Stimulated activated CD8-positive, alpha-beta memory T cell treated with anti-CD3 and anti-CD28 coated beads, Interleukin-12 subunit alpha, Interleukin-12 subunit beta, amount 100 ng/mL, for 24 hours (primary cell): ENCODE measurements at regions not wholly inside any gene's neighbourhood (a gene's known extent, or its start where the extent isn't known, plus 50 kb on each side); places are given as distances from the start of the nearest gene placed in this dataset.

ENCODE experiments used
- DNase-seq: peaks from one replicate; pipeline ENCODE4 v3.0.0-alpha.2; 2020; ENCODE audit errors: extremely low read depth

DNA sequence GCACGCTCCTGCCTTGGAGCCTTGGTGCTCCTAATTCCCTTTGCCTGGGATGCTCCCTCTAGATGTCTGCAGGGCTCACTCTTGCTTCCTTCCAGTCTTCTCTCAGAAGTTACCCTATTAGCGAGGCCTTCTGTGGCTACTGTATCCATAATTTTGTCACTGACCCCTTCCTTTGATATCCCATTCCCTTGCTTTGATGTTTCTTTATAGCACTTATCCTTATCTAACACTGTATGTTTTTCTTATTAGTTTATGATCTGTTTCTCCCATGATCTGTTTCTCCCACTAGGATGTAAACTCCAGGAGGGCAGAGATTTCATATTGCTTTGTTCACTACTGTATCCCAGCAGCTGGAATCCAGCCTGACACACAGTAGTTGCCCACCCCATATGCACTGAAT is 263.4 kb downstream of the FOXD2 start:
- DNase-seq: no peak

DNA sequence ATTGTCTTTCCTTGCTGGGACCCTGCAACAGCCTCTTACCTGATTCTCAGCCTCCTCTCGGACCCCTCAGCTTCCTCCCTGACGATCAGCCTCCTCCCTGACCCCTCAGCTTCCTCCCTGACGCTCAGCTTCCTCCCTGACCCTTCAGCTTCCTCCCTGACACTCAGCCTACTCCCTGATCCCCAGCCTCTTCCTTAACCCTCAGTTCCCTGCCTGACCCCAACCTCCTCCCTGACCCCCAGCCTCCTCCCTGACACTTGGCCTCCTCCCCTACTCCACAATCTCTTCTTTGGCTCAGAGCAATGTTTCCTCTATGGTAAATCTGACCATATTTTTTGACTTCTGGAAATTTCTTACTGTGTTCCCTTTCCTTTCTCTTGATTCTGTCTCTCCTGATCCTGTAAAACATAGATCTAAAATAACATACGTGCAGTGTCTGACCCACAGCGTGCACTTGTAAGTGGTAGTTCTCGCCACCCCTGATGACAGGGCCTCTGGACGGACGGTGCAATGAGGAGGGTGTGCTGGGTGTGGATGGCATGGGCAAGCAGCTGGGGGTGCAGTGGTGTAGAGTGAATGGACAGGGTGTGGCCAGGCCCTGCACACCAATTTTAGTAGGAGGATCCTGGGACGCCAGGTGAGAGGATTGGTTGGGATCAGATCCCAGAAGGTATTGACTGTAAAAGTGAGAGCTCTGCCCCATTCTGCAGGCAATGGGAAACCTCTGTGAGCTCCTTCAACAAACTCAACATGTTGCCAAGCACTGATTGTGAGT is 264.1 kb downstream of the FOXD2 start:
- DNase-seq: no peak

DNA sequence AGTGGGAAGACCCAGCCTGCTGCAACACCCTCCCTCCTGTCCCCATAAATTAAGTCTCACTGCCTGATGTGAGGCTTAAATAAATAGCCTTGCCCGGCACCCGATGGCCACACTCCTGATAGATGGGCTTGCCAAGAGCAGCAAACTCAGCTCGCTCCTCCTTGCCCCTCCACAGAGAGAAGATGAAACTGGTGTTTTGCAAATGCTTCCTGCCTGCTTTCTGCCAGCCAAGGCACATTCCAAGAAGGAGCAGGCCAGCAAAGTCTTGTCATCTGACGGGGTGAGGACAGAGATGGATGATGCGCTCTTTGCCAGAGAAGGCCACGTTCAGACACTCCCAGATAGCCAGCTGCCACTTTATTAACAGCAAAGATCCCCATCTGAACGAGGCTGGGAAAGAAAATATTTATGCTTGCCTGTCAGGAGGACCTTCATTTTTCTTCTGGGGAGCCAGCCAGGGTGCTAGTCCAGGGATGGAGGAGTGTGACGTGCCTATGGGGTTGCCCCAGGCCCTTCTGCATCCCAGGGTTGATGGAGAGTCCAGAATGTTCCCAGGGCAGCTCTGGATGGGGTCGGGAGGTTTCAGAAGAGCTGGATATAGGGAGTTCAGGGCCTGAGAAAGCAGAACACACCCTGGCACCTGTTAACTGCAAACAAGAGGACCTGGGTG is 265.4 kb downstream of the FOXD2 start:
- no peak for DNase-seq

DNA sequence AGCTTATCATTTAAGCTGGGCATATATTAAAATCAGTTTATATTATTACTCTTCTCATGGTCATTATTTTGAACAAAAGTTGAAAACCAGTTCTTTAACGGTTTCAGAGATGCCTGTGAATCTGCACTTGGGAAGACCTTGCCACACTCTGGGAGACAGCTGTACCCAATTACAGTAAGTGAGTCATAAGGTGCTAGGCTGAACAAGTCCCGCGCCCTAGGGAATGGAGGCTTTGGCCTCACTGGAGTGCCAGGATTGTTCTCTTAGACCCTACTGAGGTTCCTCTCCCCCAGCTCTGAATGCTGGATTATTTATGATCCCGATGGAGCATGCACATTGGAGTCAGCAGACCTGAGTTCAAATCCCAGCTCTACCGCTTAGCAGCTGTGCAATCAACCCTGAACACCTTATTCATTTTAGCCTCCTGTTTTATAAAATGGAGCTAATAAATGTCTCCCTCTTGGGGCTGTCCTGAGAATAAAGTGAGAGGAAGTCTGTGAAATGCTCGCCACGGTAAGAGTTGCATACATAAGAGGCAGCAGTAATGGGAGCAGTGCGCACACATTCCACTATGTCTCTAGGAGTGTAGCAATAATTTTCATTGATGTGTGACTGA is 266.2 kb downstream of the FOXD2 start:
- DNase-seq: no peak

- no peak for DNase-seq
These were observed 267.8 kb downstream of the FOXD2 start for GRCh38 chr1:47705517-47706130.

GRCh38 chr1:47707503-47707902 is 269.7 kb downstream of the FOXD2 start:
- DNase-seq: no peak

DNA sequence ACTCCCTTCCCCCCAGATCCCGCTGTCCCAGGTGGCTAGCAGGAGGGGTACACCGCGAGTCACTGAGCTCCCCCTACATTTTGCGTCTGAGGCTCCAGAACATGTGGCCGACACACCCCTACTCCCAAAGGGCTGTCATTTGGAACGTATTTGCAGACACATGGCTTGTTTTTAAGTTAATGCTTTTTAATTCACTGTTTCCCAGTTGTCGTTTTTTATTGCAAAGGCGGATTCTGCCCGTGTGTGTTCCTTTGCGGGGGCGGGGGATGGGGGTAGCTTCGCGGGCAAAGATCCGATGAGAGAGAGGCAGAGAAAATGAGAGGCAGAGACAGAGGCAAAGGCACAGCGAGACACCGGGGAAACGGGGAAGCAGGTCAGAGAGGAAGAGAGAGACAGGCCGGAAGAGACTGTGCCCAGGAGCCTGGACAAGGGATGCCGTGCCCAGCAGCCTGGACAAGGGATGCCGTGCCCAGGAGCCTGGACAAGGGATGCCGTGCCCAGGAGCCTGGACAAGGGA is 270.2 kb downstream of the FOXD2 start:
- no peak for DNase-seq

- DNase-seq: no peak
These were observed 270.8 kb downstream of the FOXD2 start for GRCh38 chr1:47708658-47709018.

DNA sequence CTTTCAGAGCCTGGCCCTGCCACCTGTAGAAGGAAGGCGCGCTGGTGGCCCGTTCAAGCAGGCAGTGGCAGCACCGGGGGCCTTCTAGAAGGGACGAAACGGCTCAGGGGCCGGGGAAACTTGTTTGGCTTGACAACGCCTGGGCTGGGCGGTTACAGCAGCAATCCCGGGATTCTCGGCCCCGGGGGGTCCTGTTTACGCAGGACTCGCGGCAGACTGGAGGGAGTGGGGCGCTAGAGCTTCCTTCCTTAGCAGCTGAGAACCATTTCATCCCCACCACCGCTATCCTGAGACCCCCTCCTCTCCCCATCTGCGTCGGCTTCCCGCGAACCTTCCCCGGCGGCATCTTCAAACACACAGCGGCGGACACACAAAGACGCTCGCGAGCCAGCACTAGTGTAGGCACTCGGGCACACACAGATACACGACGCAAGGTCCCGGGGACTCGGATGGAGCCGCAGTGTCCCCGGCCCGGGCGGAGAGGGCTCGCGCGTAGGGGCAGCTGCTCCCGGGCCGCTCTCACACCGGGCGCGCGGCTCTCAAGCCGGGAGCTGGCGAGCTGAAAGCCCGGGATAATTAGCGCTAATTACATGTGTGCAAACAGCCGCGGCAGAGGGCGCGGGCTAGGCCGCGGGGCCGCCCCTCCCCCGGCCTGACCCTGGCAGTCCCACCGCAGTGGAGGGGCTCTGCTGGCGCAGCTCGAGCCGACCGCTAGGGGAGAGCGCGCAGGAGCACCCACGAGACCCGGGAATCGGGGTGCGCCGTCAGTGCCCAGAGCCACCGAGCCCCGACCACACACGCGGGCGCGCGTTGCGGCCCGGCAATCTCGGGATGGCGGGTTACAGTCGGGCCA is 271.4 kb downstream of the FOXD2 start:
- DNase-seq: no peak

- DNase-seq: no peak
These were observed 272.0 kb downstream of the FOXD2 start for GRCh38 chr1:47709872-47710231.

GRCh38 chr1:47710329-47711071 is 272.7 kb downstream of the FOXD2 start:
- DNase-seq: peak; percentile 26
